Choroid plexus epithelial cell (primary cell): ENCODE measurements at regions not wholly inside any gene's neighbourhood (a gene's known extent, or its start where the extent isn't known, plus 50 kb on each side); places are given as distances from the start of the nearest gene placed in this dataset.

Experiments used
- DNase-seq: peaks from one replicate; pipeline ENCODE4 v3.0.0-alpha.2; 2010; ENCODE audit warnings: low read depth
- H3K4me3 ChIP-seq: 2 replicates; pipeline ENCODE4 v1.5.1; 2011; ENCODE audit warnings: low read depth, mild to moderate bottlenecking, control low read depth, low read length, moderate library complexity
- CTCF ChIP-seq: conservative IDR thresholded peaks from 2 replicates; pipeline ENCODE4 v1.5.1; 2011; ENCODE audit warnings: low read depth, mild to moderate bottlenecking, control low read depth, inconsistent platforms, low read length, moderate library complexity

- H3K4me3 ChIP-seq: no peak overlapping the region
- peak; percentile 32 for DNase-seq
- no peak for TF ChIP-seq CTCF
Measured at GRCh38 chr6:163759542-163759941, 345.0 kb downstream of the QKI start.

- H3K4me3 ChIP-seq: no peak overlapping the region
- no peak for TF ChIP-seq CTCF
- DNase-seq: no peak
Measured at GRCh38 chr6:163757520-163757919, 343.0 kb downstream of the QKI start.

GRCh38 chr6:163756079-163756478 lies 341.6 kb downstream of the QKI start:
- TF ChIP-seq CTCF: no peak
- peak; percentile 61 for DNase-seq
- H3K4me3 ChIP-seq: no peak overlapping the region

- TF ChIP-seq CTCF: no peak
- no peak overlapping the region for H3K4me3 ChIP-seq
- no peak for DNase-seq
Measured at GRCh38 chr6:163754866-163755265, 340.3 kb downstream of the QKI start.

- TF ChIP-seq CTCF: no peak
Measured at GRCh38 chr6:163753430-163753829, 338.9 kb downstream of the QKI start.

GRCh38 chr6:163752446-163752845 lies 337.9 kb downstream of the QKI start:
- DNase-seq: no peak
- no peak for TF ChIP-seq CTCF
- no peak overlapping the region for H3K4me3 ChIP-seq

More at GRCh38 chr6:163753430-163753829, 338.9 kb downstream of the QKI start:
- DNase-seq: no peak
- H3K4me3 ChIP-seq: no peak overlapping the region

- DNase-seq: no peak
- no peak for TF ChIP-seq CTCF
- no peak overlapping the region for H3K4me3 ChIP-seq
Measured at GRCh38 chr6:163751032-163751525, 336.6 kb downstream of the QKI start.
